ENCODE measurements at regions not wholly inside any gene's neighbourhood (a gene's known extent, or its start where the extent isn't known, plus 50 kb on each side); places are given as distances from the start of the nearest gene placed in this dataset.
"Not testable (repeated sequence)": the region's sequence is repeated elsewhere in the genome, so short reads cannot be mapped to it uniquely, and the experiment has no call there.

- in situ Hi-C loops (cut with MboI; ENCODE audit: low sequenced_read_pairs): loop anchor here (25.0 kb wide), 2 partner anchors 104 to 479 kb away; partner anchors contain the start of genes AOC2, PSME3 and TMEM106A
These were observed 82.2 kb upstream of the ARL4D start for GRCh38 chr17:43316522-43317142.

DNA sequence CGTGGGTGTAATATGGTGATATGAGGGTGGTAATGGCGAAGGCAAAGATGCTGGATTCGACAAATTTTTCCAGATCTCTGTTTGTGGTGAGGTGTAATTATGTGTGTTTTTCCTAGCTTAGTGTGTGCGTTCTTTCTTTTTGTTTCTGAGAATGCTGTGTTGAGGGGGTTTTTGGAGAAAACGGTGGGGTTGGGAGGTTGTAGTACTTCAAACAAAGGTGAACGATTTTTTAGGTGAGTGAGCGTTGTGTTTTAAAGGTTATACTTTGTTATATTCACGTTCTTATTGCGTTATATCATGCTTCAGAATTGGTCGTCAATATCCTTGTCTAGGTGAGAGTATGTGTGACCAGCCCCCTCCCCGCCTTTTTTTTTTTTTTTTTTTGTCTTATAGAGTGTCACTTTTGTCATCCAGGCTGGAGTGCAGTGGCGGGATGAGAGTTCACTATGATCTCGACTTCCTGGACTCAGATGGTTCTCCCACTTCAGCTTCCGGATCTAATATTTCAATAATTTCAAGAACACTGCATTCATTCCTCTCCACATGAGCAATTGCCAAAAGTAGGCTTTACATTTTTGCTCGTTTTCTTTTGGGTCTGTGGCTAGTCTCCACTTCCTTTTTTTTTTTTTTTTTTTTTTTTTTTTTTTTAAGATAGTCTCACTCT lies 82.2 kb upstream of the RNU2-1 start:
- in situ Hi-C loops (cut with MboI; ENCODE audit: low sequenced_read_pairs): loop anchor here (25.0 kb wide), 2 partner anchors 104 to 479 kb away; partner anchors contain the start of genes AOC2, PSME3 and TMEM106A

DNA sequence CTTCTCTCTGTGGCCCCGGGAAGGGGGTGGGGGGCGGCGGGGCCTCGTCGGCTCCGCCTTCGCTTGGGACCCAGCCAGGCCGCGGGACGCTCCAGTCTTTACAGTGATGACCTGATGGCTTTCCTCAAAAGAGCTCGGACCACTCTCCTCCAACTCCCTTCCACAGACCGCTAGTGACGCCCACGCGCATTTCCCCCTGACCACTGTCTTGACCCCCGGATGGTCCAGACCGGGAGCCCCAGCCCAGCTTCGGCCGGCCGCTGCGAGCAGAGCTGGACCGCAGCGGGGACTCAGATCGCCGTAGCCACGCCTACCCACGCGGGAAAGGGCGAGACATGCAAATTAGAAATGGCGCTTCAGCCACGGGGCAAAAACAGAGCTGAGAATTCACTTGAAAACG lies 81.6 kb upstream of the RNU2-1 start:
- in situ Hi-C loops (cut with MboI; ENCODE audit: low sequenced_read_pairs): loop anchor here (25.0 kb wide), 2 partner anchors 103 to 478 kb away; partner anchors contain the start of genes AOC2, PSME3 and TMEM106A

DNA sequence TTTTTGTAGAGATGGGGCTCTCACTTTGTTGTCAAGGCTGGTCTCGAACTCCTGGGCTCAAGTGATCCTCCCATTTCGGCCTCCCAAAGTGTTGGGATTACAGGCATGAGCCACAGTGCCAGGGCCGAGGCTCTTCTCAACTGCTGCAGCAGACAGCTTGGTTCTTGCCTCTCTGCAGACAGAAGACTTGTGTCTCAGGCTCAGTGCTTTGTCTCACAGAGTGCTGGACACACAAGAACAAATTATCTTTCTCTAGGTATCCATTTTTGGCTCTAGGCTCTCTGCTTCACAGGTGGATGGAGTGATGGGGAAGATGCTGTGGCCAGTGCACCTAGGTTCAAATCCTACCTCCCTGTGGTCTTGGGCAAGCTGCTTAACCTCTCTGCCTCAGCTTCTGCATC lies 80.8 kb upstream of the RNU2-1 start:
- in situ Hi-C loops (cut with MboI; ENCODE audit: low sequenced_read_pairs): loop anchor here (25.0 kb wide), 2 partner anchors 102 to 477 kb away; partner anchors contain the start of genes AOC2, PSME3 and TMEM106A

DNA sequence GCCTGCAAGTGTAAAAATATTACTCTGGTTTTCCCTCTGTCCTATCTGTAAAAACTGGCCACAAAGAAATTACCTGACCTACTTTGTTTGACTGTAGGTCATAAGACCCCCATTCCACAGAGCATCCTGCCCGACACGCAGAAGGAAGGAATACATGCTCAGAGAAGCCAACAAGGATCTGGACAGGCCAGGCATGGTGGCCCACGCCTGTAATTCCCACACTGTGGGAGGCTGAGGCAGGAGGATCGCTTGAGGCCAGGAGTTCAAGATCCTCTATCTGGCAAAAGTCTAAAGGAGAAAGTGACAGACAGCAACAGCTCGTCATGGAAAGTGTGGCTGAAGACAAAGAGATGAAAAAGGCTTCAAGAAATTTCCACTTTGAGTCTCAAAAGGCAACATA lies 78.2 kb upstream of the RNU2-1 start:
- in situ Hi-C loops (cut with MboI; ENCODE audit: low sequenced_read_pairs): loop anchor here (25.0 kb wide), 2 partner anchors 100 to 475 kb away; partner anchors contain the start of genes AOC2, PSME3 and TMEM106A

DNA sequence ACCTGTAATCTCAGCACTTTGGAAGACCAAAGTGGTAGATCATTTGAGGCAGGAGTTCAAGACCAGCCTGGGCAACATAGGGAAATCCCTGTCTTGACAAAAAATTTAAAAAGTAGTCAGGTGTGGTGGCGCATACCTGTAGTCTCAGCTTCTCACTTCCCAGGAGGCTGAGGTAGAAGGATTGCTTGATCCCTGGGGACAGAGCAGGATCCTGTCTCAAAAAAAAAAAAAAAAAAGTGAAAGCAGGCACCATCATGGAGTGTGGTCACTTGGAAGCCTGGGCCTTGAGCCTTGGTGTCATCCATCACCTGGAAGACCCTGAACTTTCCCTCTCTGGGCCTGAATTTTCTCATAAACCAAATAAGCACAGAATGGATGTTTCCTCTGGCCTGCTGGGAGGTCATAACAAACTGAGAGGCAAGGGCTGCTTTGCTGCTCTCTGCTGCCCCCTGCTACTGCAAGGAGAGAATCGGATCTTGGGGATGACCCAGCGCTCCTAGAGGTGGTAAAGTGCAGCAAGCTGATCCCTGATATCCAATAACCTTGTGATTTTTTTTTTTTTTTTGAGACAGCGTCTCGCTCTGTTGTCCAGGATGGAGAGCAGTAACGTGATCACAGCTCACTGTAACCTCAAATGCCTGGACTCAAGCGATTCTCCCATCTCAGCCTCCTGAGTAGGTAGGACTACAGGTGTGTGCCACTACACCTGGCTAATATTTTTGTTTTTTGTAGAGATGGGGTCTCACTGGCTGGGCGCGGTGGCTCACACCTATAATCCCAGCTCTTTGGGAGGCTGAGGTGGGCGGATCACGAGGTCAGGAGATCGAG lies 75.9 kb upstream of the RNU2-1 start:
- in situ Hi-C loops (cut with MboI; ENCODE audit: low sequenced_read_pairs): loop anchor here (25.0 kb wide), 2 partner anchors 97 to 472 kb away; partner anchors contain the start of genes AOC2, PSME3 and TMEM106A

DNA sequence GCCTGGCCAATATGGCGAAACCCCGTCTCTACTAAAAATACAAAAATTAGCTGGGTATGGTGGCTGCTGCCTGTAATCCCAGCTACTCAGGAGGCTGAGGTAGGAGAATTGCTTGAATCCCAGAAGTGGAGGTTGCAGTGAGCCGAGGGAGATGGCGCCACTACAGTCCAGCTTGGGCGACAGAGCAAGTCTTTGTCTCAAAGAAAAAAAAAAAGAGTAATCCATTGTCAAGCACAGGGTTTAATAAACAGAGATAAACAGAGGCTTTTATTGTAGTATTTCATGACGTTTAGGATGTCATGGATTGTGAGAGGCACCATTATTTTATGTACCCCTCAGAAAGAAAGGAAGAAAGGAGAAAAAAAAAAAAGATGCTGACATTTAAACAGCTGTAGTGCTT lies 75.2 kb upstream of the RNU2-1 start:
- in situ Hi-C loops (cut with MboI; ENCODE audit: low sequenced_read_pairs): loop anchor here (25.0 kb wide), 2 partner anchors 97 to 472 kb away; partner anchors contain the start of genes AOC2, PSME3 and TMEM106A

DNA sequence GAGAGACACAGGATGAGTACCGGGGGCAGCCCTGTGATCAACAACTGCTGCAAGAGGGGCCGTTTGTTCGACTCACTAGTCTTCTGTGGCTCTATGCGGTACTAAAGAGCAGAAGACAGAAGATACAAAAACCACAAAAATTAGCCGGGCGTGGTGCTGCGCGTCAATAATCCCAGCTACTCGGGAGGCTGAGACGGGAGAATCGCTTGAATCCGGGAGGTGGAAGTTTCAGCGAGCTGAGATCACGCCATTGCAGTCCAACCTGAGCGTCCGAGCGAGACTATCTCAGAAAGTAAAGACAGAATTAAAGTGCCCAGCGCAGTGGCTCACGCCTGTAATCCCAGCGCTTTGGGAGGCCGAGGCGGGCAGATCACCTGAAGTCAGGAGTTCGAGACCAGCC lies 71.0 kb upstream of the RNU2-1 start:
- in situ Hi-C loops (cut with MboI; ENCODE audit: low sequenced_read_pairs): loop anchor here (25.0 kb wide), 2 partner anchors 92 to 467 kb away; partner anchors contain the start of genes AOC2, PSME3 and TMEM106A

GRCh38 chr17:43303049-43303448 lies 69.3 kb upstream of the RNU2-1 start:
- in situ Hi-C loops (cut with MboI; ENCODE audit: low sequenced_read_pairs): loop anchor here (25.0 kb wide), 2 partner anchors 91 to 466 kb away; partner anchors contain the start of genes AOC2, PSME3 and TMEM106A

GRCh38 chr17:43299300-43300076 lies 65.7 kb upstream of the RNU2-1 start:
- in situ Hi-C loops (cut with MboI; ENCODE audit: low sequenced_read_pairs): loop anchor here (25.0 kb wide), 2 partner anchors 87 to 462 kb away; partner anchors contain the start of genes AOC2, PSME3 and TMEM106A

DNA sequence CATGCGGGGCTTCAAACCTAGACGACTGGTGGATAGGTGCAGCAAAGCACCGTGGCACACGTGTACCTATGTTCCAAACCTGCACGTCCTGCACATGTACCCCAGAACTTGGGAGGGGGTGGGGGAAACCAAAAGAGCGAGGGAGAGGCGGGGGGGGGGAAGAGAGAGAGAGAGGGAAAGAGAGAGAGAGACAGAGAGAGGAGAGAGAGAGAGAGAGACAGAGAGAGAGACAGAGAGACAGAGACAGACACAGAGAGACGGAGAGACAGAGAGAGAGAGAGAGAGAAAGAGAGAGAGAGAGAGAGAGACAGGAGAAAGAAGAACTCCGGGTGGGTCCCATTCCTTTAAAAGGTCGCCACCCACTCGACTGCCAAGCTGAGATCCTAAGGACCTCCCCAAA lies 55.9 kb upstream of the RNU2-1 start:
- in situ Hi-C loops (cut with MboI; ENCODE audit: low sequenced_read_pairs): not testable (repeated sequence)

- in situ Hi-C loops (cut with MboI; ENCODE audit: low sequenced_read_pairs): not testable (repeated sequence)
These were observed 49.8 kb upstream of the RNU2-1 start for GRCh38 chr17:43283606-43284005.

Data from HL-60/S4 (cell line).